ENCODE measurements at regions not wholly inside any gene's neighbourhood (a gene's known extent, or its start where the extent isn't known, plus 50 kb on each side); places are given as distances from the start of the nearest gene placed in this dataset.

GRCh38 chr20:57761413-57761734 is 51.6 kb upstream of the PMEPA1 start (continued):
- TF ChIP-seq, protein P1, sequence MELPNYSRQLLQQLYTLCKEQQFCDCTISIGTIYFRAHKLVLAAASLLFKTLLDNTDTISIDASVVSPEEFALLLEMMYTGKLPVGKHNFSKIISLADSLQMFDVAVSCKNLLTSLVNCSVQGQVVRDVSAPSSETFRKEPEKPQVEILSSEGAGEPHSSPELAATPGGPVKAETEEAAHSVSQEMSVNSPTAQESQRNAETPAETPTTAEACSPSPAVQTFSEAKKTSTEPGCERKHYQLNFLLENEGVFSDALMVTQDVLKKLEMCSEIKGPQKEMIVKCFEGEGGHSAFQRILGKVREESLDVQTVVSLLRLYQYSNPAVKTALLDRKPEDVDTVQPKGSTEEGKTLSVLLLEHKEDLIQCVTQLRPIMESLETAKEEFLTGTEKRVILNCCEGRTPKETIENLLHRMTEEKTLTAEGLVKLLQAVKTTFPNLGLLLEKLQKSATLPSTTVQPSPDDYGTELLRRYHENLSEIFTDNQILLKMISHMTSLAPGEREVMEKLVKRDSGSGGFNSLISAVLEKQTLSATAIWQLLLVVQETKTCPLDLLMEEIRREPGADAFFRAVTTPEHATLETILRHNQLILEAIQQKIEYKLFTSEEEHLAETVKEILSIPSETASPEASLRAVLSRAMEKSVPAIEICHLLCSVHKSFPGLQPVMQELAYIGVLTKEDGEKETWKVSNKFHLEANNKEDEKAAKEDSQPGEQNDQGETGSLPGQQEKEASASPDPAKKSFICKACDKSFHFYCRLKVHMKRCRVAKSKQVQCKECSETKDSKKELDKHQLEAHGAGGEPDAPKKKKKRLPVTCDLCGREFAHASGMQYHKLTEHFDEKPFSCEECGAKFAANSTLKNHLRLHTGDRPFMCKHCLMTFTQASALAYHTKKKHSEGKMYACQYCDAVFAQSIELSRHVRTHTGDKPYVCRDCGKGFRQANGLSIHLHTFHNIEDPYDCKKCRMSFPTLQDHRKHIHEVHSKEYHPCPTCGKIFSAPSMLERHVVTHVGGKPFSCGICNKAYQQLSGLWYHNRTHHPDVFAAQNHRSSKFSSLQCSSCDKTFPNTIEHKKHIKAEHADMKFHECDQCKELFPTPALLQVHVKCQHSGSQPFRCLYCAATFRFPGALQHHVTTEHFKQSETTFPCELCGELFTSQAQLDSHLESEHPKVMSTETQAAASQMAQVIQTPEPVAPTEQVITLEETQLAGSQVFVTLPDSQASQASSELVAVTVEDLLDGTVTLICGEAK (IDR thresholded peaks at IDR 0.05; ENCODE audit: borderline replicate concordance): no peak

DNA sequence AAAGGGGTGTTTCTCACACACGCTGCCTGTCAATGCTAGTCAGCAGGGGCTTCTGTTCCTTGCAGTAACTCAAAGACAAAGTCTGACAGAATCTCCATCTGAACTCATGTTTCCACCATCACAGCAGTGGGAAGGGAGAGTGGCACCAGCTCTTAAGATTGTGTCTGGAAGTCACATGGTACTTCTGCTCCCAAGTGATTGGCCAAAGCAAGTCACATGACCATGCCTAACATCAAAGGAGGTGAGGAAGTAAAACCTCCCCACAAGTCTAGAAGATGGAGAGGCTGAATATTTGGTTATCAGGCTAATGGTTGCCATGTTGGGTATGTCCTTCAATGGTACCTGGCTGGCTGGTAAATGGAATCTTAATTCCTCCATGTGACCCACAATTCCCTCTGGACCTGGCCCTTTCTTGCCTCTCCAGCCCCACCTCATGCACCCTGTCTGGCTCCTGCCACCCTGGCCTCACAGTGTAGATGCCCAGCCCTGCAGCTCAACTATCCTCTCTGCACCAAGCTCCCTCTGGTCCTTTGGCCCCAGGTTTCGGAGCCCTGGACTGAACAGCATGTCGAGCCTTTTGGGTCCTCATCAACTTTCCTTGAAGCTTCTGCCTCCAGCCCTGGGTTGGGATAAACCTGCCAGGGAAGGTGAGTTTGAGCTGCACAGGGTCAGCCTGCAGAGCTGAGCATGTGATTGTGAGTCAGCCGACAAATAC is 51.0 kb upstream of the PMEPA1 start:
- TF ChIP-seq USF1 (IDR thresholded peaks at IDR 0.05; ENCODE audit: borderline replicate concordance, extremely low read length, insufficient read depth, low read depth, low read length): peak; percentile 5
- TF ChIP-seq WRNIP1 (IDR thresholded peaks at IDR 0.05; ENCODE audit: borderline replicate concordance, low read depth, low read length): no peak
- Histone ChIP-seq H4K20me1 (ENCODE audit: control insufficient read depth, insufficient read depth) (no peaks in the 10 kb centered on the region), H3K36me3 (ENCODE audit: control insufficient read depth in 2 of 2, insufficient read depth in 2 of 2, low read length in 1 of 2) (no peaks in the 10 kb centered on the region), H3K4me3 (no peak overlapping the region), H3K9ac (ENCODE audit: control insufficient read depth, insufficient read depth, low read length) (no peak overlapping the region), H3K4me1 (ENCODE audit: control insufficient read depth, insufficient read depth, low read length) (no peaks in the 10 kb centered on the region), H2AFZ (ENCODE audit: control insufficient read depth, low read depth, low read length) (no peak overlapping the region), H3K27ac (ENCODE audit: control insufficient read depth, insufficient read depth) (no peak overlapping the region), H3K79me2 (ENCODE audit: control insufficient read depth, insufficient read depth, low read length) (no peaks in the 10 kb centered on the region), H3K27me3 (replicated peaks in 1 of 2; ENCODE audit: control insufficient read depth in 2 of 2, insufficient read depth in 2 of 2, low read length in 1 of 2) (peaks cover 0 to 2% of the 10 kb centered on the region in 2 experiments; a peak in 1 of 4 replicates), H3K4me2 (ENCODE audit: control insufficient read depth, insufficient read depth) (no peak overlapping the region), H3K9me3 (replicated peaks; ENCODE audit: control insufficient read depth, insufficient read depth, low read length) (no peaks in the 10 kb centered on the region; the same call in 1 of the 3 replicates)
- ChIA-PET SMC1A (ENCODE audit: uncharacterized antibody, unreplicated experiment) (no interaction called here), CTCF (interaction anchor here (0.6 kb wide), 1 partner anchor 10 kb away, joined by 3 read pairs; no protein-coding TSS in a partner anchor), RAD21 (ENCODE audit: unreplicated experiment) (no interaction called here), POLR2A (no interaction called here)
- intact Hi-C loops (cut with micrococcal nuclease; ENCODE audit: unreplicated experiment): no loop called here
- in situ Hi-C loops (cut with MboI): no loop called here
- DNase-seq (ENCODE audit: low read depth, low spot score) (no peak), ATAC-seq (no peak), FAIRE-seq (no peak)
- BruUV-seq (replicated peaks): no TSS peak
- 62% methylated on average over 4 of the region's 4 CpGs for WGBS (ENCODE audit: insufficient coverage, insufficient replicate concordance, low lambda C conversion rate, missing lambda C conversion rate)

All from GM12878 (cell line).